ENCODE measurements at regions not wholly inside any gene's neighbourhood (a gene's known extent, or its start where the extent isn't known, plus 50 kb on each side); places are given as distances from the start of the nearest gene placed in this dataset.

GRCh38 chr14:55781046-55781445 lies 201.0 kb downstream of the KTN1 start:
- Histone ChIP-seq H4K20me1 (ENCODE audit: low read depth, low read length) (no peaks in the 10 kb centered on the region), H3K27ac (ENCODE audit: low read depth, low read length) (no peak overlapping the region), H3K27me3 (ENCODE audit: low read length) (no peaks in the 10 kb centered on the region), H3K9ac (ENCODE audit: low read length) (no peak overlapping the region), H3K4me2 (ENCODE audit: low read depth, low read length, poor library complexity, severe bottlenecking) (no peak overlapping the region), H3K36me3 (ENCODE audit: low read length) (no peaks in the 10 kb centered on the region), H3F3A (ENCODE audit: insufficient read depth) (no peaks in the 10 kb centered on the region), H2AFZ (ENCODE audit: low read depth, low read length, severe bottlenecking) (no peak overlapping the region), H3K4me3 (ENCODE audit: insufficient read depth, low read length, poor library complexity, severe bottlenecking) (no peak overlapping the region), H3K79me2 (ENCODE audit: insufficient read depth, low read length) (no peaks in the 10 kb centered on the region), H3K9me2 (replicated peaks; ENCODE audit: insufficient read depth, low read length) (no peaks in the 10 kb centered on the region), H3K9me3 (ENCODE audit: insufficient read depth, low read length) (no peaks in the 10 kb centered on the region)
- TF ChIP-seq, protein P1, sequence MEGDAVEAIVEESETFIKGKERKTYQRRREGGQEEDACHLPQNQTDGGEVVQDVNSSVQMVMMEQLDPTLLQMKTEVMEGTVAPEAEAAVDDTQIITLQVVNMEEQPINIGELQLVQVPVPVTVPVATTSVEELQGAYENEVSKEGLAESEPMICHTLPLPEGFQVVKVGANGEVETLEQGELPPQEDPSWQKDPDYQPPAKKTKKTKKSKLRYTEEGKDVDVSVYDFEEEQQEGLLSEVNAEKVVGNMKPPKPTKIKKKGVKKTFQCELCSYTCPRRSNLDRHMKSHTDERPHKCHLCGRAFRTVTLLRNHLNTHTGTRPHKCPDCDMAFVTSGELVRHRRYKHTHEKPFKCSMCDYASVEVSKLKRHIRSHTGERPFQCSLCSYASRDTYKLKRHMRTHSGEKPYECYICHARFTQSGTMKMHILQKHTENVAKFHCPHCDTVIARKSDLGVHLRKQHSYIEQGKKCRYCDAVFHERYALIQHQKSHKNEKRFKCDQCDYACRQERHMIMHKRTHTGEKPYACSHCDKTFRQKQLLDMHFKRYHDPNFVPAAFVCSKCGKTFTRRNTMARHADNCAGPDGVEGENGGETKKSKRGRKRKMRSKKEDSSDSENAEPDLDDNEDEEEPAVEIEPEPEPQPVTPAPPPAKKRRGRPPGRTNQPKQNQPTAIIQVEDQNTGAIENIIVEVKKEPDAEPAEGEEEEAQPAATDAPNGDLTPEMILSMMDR (IDR thresholded peaks at IDR 0.05; ENCODE audit: insufficient read depth, low read length, poor library complexity, severe bottlenecking), result no peak
- no peak for TF ChIP-seq EZH2phosphoT487 (conservative IDR thresholded peaks at IDR 0.05; ENCODE audit: low read length)

GRCh38 chr14:55782166-55782565 lies 202.2 kb downstream of the KTN1 start:
- Histone ChIP-seq H3K4me2 (ENCODE audit: low read depth, low read length, poor library complexity, severe bottlenecking) (no peak overlapping the region), H3K9me3 (ENCODE audit: insufficient read depth, low read length) (no peaks in the 10 kb centered on the region), H3F3A (ENCODE audit: insufficient read depth) (no peaks in the 10 kb centered on the region), H3K9ac (ENCODE audit: low read length) (no peak overlapping the region), H3K36me3 (ENCODE audit: low read length) (no peaks in the 10 kb centered on the region), H3K4me3 (ENCODE audit: insufficient read depth, low read length, poor library complexity, severe bottlenecking) (no peak overlapping the region), H2AFZ (ENCODE audit: low read depth, low read length, severe bottlenecking) (no peak overlapping the region), H3K27me3 (ENCODE audit: low read length) (no peaks in the 10 kb centered on the region), H3K79me2 (ENCODE audit: insufficient read depth, low read length) (no peaks in the 10 kb centered on the region), H4K20me1 (ENCODE audit: low read depth, low read length) (no peaks in the 10 kb centered on the region), H3K27ac (ENCODE audit: low read depth, low read length) (no peak overlapping the region), H3K9me2 (replicated peaks; ENCODE audit: insufficient read depth, low read length) (no peaks in the 10 kb centered on the region)
- TF ChIP-seq, protein P1 (IDR thresholded peaks at IDR 0.05; ENCODE audit: insufficient read depth, low read length, poor library complexity, severe bottlenecking), result no peak
- TF ChIP-seq EZH2phosphoT487 (conservative IDR thresholded peaks at IDR 0.05; ENCODE audit: low read length), result no peak

GRCh38 chr14:55789406-55789805 lies 209.4 kb downstream of the KTN1 start:
- Histone ChIP-seq H4K20me1 (ENCODE audit: low read depth, low read length) (no peaks in the 10 kb centered on the region), H3K4me2 (ENCODE audit: low read depth, low read length, poor library complexity, severe bottlenecking) (no peak overlapping the region), H3K27me3 (ENCODE audit: low read length) (no peaks in the 10 kb centered on the region), H3K9ac (ENCODE audit: low read length) (no peak overlapping the region), H3K36me3 (ENCODE audit: low read length) (no peaks in the 10 kb centered on the region), H2AFZ (ENCODE audit: low read depth, low read length, severe bottlenecking) (no peak overlapping the region), H3K4me3 (ENCODE audit: insufficient read depth, low read length, poor library complexity, severe bottlenecking) (no peak overlapping the region), H3K9me3 (ENCODE audit: insufficient read depth, low read length) (no peaks in the 10 kb centered on the region), H3K9me2 (replicated peaks; ENCODE audit: insufficient read depth, low read length) (no peaks in the 10 kb centered on the region), H3K79me2 (ENCODE audit: insufficient read depth, low read length) (no peaks in the 10 kb centered on the region), H3F3A (ENCODE audit: insufficient read depth) (no peaks in the 10 kb centered on the region), H3K27ac (ENCODE audit: low read depth, low read length) (no peak overlapping the region)
- no peak for TF ChIP-seq EZH2phosphoT487 (conservative IDR thresholded peaks at IDR 0.05; ENCODE audit: low read length)
- TF ChIP-seq, protein P1 (IDR thresholded peaks at IDR 0.05; ENCODE audit: insufficient read depth, low read length, poor library complexity, severe bottlenecking), result no peak
